SKM-1 treated with dmso at 0.1 percent for 144 hours (cell line): ENCODE measurements at regions not wholly inside any gene's neighbourhood (a gene's known extent, or its start where the extent isn't known, plus 50 kb on each side); places are given as distances from the start of the nearest gene placed in this dataset.

Experiments
- DNase-seq: peaks from one replicate; lab custom pipeline; 2025; ENCODE audit not compliant: unreplicated experiment; lab: John Stamatoyannopoulos, UW

DNA sequence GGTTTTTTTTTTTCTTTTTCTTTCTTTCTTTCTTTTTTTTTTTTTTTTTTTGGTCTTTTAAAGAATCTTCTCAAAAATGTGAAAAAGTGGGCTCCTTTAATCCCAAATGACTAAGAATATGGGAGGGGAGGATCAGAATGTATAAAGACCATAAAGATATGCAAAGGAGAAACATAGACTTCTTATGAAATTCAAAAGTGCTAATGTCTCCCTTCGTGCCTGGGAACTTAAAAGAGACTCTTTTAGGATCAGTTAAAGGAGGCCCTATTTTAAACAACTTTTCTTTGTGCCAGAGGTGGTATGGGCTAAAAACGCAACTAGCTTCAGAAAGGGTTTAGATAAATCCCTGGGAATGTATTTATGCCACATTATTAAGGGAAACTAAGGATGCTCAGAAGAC is 54.2 kb upstream of the KAZN start:
- DNase-seq = no peak

DNA sequence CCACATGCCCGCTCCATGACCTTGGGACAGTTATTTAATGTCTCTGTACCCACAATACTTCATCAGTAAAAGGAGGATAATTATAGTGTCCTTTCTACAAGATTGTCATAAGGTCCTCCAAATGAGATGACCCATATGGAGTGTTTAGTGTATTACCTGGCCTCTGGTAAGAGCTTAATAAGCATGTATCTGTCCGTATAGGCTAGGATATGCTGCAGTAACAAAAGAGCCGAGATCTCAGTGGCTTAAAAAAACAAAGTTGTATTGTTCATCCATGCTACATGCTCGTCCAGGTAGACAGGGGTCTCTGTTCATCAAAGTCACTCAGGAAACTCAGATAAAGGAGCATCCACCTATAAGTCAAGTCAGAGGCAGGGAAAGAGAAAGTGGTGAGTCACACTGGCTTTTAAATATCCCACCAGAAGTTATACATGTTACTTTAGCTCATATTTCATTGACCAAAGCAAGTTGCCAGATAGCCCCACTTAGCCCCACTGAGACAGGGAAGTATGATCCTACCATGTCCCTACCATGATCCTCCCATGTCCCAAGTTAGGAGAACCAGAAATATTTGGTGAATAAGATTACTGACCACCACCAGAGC is 53.0 kb upstream of the KAZN start:
- DNase-seq = no peak

DNA sequence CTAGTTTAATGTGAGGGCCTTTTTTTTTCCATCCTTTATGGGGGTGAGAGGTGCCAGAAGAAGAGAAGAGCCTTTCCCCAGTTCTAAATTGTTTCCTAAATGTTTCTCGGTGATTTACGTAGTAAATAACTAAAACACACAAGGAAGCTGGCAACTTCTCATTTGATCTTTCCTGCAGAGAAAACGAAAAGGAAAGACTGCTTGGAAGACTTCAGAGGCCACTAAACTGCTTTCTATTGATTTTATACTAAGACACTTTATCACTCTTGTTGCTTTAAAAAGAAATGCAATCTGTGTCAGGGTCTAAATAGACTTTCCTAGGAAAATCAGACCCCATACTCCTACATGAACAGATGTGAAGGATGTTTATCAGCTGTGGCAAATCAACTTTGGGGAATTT is 52.1 kb upstream of the KAZN start:
- DNase-seq = no peak
